ENCODE measurements at regions not wholly inside any gene's neighbourhood (a gene's known extent, or its start where the extent isn't known, plus 50 kb on each side); places are given as distances from the start of the nearest gene placed in this dataset.

GRCh38 chr4:162241857-162242256 lies 78.1 kb upstream of the FSTL5 start:
- no peaks in the 10 kb centered on the region for H3K9me3 ChIP-seq (ENCODE audit: low read length)
- ATAC-seq (no peak), DNase-seq (no peak)
- no peak for TF ChIP-seq EZH2 (IDR thresholded peaks at IDR 0.05; ENCODE audit: low read length, unreplicated experiment)
- no peak for TF ChIP-seq EZH2phosphoT487 (IDR thresholded peaks at IDR 0.05; ENCODE audit: borderline replicate concordance, low read length)
- TF ChIP-seq CTCF (conservative IDR thresholded peaks at IDR 0.05; ENCODE audit: low read depth, low read length), result no peak
- H3K9me2 ChIP-seq (replicated peaks; ENCODE audit: low read length), result no peaks in the 10 kb centered on the region
- no peak overlapping the region for H3K4me3 ChIP-seq (ENCODE audit: low read length)
- H2AFZ ChIP-seq (ENCODE audit: low read length), result no peak overlapping the region
- no peak overlapping the region for H3K9ac ChIP-seq (ENCODE audit: low read length)
- H3K79me2 ChIP-seq (ENCODE audit: low read length), result no peaks in the 10 kb centered on the region
- intact Hi-C loops (cut with micrococcal nuclease), result no loop called here
- H3K36me3 ChIP-seq (ENCODE audit: low read depth, low read length), result no peaks in the 10 kb centered on the region
- no peak overlapping the region for H3K4me2 ChIP-seq (ENCODE audit: low read length)
- no peak overlapping the region for H3K27ac ChIP-seq (ENCODE audit: low read length)
- H4K20me1 ChIP-seq (ENCODE audit: low read length), result no peaks in the 10 kb centered on the region
- H3K27me3 ChIP-seq (ENCODE audit: low read length), result no peaks in the 10 kb centered on the region
- no TSS peak for BruUV-seq (replicated peaks)
- POLR2A ChIA-PET (ENCODE audit: unreplicated experiment), result no interaction called here
- no peaks in the 10 kb centered on the region for H3F3A ChIP-seq (ENCODE audit: low read length, unreplicated experiment)
- no peaks in the 10 kb centered on the region for H3K4me1 ChIP-seq (ENCODE audit: insufficient read depth, low read length)
- CTCF ChIA-PET, result no interaction called here

GRCh38 chr4:162239992-162240769 lies 76.4 kb upstream of the FSTL5 start:
- Histone ChIP-seq H3K9me3 (ENCODE audit: low read length) (no peaks in the 10 kb centered on the region), H2AFZ (ENCODE audit: low read length) (no peak overlapping the region), H3K9me2 (replicated peaks; ENCODE audit: low read length) (no peaks in the 10 kb centered on the region), H3K27ac (ENCODE audit: low read length) (no peak overlapping the region), H3K27me3 (ENCODE audit: low read length) (no peaks in the 10 kb centered on the region), H3F3A (ENCODE audit: low read length, unreplicated experiment) (no peaks in the 10 kb centered on the region), H3K4me1 (ENCODE audit: insufficient read depth, low read length) (no peaks in the 10 kb centered on the region), H3K79me2 (ENCODE audit: low read length) (no peaks in the 10 kb centered on the region), H3K9ac (ENCODE audit: low read length) (no peak overlapping the region), H3K4me3 (ENCODE audit: low read length) (no peak overlapping the region), H3K36me3 (ENCODE audit: low read depth, low read length) (no peaks in the 10 kb centered on the region), H4K20me1 (ENCODE audit: low read length) (no peaks in the 10 kb centered on the region), H3K4me2 (ENCODE audit: low read length) (no peak overlapping the region)
- BruUV-seq (replicated peaks), result no TSS peak
- no peak for DNase-seq
- ChIA-PET CTCF (no interaction called here), POLR2A (ENCODE audit: unreplicated experiment) (no interaction called here)
- ATAC-seq, result no peak
- TF ChIP-seq EZH2 (IDR thresholded peaks at IDR 0.05; ENCODE audit: low read length, unreplicated experiment), result no peak
- no peak for TF ChIP-seq EZH2phosphoT487 (IDR thresholded peaks at IDR 0.05; ENCODE audit: borderline replicate concordance, low read length)
- no peak for TF ChIP-seq CTCF (conservative IDR thresholded peaks at IDR 0.05; ENCODE audit: low read depth, low read length)
- intact Hi-C loops (cut with micrococcal nuclease), result no loop called here

- intact Hi-C loops (cut with micrococcal nuclease), result no loop called here
- H3K27ac ChIP-seq (ENCODE audit: low read length), result no peak overlapping the region
- H3K9me3 ChIP-seq (ENCODE audit: low read length), result no peaks in the 10 kb centered on the region
- ATAC-seq (no peak), DNase-seq (no peak)
- no peaks in the 10 kb centered on the region for H3K4me1 ChIP-seq (ENCODE audit: insufficient read depth, low read length)
- H3K9ac ChIP-seq (ENCODE audit: low read length), result no peak overlapping the region
- no peaks in the 10 kb centered on the region for H3K79me2 ChIP-seq (ENCODE audit: low read length)
- no peak overlapping the region for H2AFZ ChIP-seq (ENCODE audit: low read length)
- TF ChIP-seq CTCF (conservative IDR thresholded peaks at IDR 0.05; ENCODE audit: low read depth, low read length) (no peak), EZH2phosphoT487 (IDR thresholded peaks at IDR 0.05; ENCODE audit: borderline replicate concordance, low read length) (no peak), EZH2 (IDR thresholded peaks at IDR 0.05; ENCODE audit: low read length, unreplicated experiment) (no peak)
- no peak overlapping the region for H3K4me2 ChIP-seq (ENCODE audit: low read length)
- no peak overlapping the region for H3K4me3 ChIP-seq (ENCODE audit: low read length)
- no TSS peak for BruUV-seq (replicated peaks)
- H3F3A ChIP-seq (ENCODE audit: low read length, unreplicated experiment), result no peaks in the 10 kb centered on the region
- ChIA-PET POLR2A (ENCODE audit: unreplicated experiment) (no interaction called here), CTCF (no interaction called here)
- H3K36me3 ChIP-seq (ENCODE audit: low read depth, low read length), result no peaks in the 10 kb centered on the region
- H3K27me3 ChIP-seq (ENCODE audit: low read length), result no peaks in the 10 kb centered on the region
- H3K9me2 ChIP-seq (replicated peaks; ENCODE audit: low read length), result no peaks in the 10 kb centered on the region
- H4K20me1 ChIP-seq (ENCODE audit: low read length), result no peaks in the 10 kb centered on the region
These were observed 73.9 kb upstream of the FSTL5 start for GRCh38 chr4:162237676-162238075.

Measured in PC-3 (cell line).